Sciatic nerve (tissue), 2 donors: ENCODE measurements at regions not wholly inside any gene's neighbourhood (a gene's known extent, or its start where the extent isn't known, plus 50 kb on each side); places are given as distances from the start of the nearest gene placed in this dataset.
"Not testable (repeated sequence)": the region's sequence is repeated elsewhere in the genome, so short reads cannot be mapped to it uniquely, and the experiment has no call there.

ENCODE experiments used
- ATAC-seq: fragments of 200-7000 bp; cut with Tn5 transposase; one replicate; pipeline ENCODE4 v1.9.1; 2020; ENCODE audit warnings: mild to moderate bottlenecking, moderate library complexity
- DNase-seq: peaks from one replicate; pipeline ENCODE4 v3.0.0-alpha.2; 2020; ENCODE audit warnings: low spot score
- intact Hi-C: fragments of 100-400 bp; cut with DNase I; formaldehyde crosslinking; loops from one replicate; pipeline ENCODE4 v1.14.2; 2022
- donor health status: DM: no; HTN: no; CAD: no.
- donor health status: DM: no; HTN: no; CAD: no.

DNA sequence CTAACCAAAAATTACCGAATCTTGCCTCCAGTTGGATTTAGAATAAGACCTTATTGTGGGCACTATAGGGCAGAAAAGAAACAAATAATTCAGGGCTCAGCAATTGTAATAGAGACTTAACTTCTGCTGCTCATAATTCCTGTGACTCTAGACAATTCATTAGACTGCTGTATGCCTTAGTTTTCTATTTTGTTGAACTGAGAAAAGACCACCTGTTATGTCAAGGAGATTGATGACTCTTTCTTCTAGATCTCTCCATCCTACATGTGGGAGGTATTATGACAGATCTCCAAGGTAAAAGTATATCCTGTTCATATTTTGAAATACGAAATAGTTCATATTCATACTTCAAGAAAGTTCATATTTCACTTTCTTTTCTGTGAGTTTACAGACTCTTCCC is 605.1 kb downstream of the PSAT1 start:
- intact Hi-C loops = no loop called here
- ATAC-seq (no peak), DNase-seq (no peak)

DNA sequence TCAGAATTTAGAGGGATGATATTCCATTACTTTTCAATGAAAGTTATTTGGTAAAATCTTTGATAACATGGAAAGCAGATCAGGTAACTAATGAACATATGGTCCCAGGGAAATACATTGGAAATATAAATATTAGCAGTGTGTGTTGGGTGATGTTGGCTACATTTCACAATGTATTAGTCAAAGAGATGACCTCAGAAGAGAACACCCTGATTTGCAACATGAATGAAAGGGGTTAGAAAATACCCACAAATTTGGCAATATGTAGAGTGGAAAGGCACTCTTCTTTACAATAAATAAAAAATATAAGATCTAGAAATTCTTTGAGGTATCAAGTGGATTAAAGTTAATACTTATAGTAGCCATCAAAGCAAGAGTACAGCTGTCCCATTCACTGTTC is 606.7 kb downstream of the PSAT1 start:
- no peak for DNase-seq
- ATAC-seq = no peak
- intact Hi-C loops = no loop called here

DNA sequence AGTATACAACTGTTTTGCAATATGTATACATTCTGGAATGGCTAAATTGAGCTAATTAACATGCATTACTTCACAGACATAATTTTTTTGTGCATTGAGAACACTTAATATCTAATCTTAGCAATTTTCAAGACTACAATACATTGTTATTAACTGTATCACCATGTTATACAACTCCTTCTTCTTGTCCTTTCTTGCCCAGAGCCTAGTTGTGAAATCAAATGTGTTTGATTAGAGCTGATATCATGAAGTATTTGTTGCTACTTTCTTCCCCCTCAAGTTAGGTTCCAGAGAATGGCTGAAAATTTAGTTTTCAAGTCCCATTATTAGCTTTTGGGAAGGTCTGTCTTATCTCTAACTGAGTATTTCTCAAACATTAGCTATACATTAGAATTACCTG is 607.8 kb downstream of the PSAT1 start:
- DNase-seq = no peak
- intact Hi-C loops = no loop called here
- no peak for ATAC-seq

DNA sequence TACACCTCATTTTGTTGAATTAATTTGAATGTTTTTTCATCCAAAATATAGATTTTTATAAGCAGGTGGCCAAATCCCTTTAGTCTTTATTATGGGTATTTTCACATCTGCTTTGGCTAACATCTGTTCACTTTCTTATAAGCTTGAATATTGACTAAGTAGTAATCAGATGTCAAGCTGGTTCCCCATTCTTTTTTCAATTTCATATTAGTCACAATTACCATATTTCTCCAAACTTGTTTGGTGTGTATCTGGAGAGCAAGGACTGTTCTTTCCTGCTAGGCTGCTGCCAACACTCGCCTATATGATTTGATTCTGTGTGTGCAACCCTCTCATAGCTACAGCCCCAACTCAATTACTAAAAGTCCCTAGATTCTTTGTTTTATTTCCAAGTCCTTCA is 608.5 kb downstream of the PSAT1 start:
- DNase-seq (no peak), ATAC-seq (no peak)
- intact Hi-C loops = no loop called here

DNA sequence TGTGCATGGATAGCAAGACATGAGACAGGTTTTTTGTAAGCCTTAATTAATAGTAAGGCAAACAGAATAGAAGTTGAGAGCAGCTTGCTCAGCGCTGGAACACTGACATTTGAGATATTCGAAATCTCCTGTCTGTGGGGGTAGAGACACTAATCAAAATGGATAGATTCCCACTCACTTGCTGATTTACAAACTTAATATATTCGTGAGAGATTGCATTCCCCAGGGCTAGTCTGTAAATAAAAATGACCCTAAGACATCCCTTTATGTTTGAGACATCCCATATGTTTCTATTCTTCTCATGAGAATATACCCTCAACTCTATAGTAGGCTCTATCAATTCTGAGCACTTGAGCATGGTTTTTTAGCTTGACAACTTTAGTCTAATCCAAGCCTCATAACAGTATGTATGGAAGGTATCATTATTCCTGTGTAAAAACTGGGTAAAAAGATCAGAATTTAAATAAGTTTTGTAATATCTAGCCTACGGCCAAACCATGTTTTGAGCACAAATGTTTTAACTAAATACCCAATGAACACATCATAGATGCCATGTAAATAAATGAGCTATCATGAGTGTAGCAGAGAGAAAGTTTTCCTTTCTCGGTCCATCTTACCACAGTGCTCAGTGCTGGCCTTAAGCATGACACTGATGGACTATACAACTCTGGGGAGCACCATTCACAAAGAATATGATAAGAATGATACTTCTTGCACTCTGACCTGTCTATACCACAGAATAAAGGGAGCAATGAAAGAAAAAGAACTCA is 609.2 kb downstream of the PSAT1 start:
- DNase-seq (no peak), ATAC-seq (no peak)
- intact Hi-C loops = no loop called here

DNA sequence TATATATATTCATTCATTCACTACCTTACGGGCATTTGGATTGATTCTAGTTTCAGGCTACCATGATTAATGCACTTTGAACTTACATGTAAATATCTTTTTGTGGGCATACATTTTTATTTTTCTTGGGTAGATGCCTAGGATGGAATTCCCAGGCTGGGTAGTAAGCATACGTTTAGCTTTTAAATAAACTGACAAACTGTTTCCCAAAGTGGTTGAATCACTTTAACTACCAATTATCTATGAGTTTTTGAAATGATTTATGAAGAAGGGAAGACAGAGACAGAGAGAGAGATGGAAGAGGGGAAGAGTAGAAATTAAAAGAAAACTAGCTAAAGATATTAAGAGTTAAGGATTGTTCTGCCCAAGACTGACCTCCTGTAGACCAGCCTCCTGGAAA is 612.6 kb downstream of the PSAT1 start:
- DNase-seq = no peak
- intact Hi-C loops = no loop called here

DNA sequence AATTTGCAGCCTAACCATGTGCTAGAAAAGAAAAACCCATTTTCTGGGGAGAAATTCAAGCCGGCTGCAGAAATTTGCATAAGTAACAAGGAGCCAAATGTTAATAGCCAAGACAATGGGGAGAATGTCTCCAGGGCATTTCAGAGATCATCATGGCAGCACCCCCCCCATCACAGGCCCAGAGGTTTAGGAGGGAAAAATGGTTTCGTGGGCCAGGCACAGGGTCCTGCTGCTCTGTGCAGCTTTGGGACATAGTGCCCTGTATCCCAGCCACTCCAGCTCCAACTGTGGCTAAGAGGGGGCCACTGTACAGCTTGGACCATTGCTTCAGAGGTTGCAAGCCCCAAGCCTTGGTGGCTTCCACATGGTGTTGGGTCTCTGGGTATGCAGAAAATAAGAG is 620.0 kb downstream of the PSAT1 start:
- DNase-seq, ATAC-seq, intact Hi-C loops: not testable (repeated sequence)

More for the DNA sequence above, 612.6 kb downstream of the PSAT1 start:
- no peak for ATAC-seq

DNA sequence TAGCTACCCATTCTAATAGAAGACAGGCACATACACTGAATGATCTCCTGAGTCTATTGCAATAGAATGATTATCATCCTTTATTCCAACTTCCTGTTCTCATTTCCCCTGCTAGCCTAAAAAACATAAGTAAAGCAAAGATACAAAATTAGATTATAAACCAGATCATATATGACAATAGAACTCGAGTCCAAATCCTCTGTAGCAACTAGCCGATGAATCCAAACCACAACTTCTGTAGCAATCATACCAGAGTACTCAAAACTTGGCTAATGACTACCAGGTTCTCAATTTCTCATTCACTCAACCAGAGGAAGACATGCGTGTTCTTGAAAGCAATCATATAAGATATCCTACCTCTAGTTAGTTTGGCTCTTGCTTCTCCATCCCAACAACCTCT is 622.1 kb downstream of the PSAT1 start:
- no peak for DNase-seq
- intact Hi-C loops = no loop called here

DNA sequence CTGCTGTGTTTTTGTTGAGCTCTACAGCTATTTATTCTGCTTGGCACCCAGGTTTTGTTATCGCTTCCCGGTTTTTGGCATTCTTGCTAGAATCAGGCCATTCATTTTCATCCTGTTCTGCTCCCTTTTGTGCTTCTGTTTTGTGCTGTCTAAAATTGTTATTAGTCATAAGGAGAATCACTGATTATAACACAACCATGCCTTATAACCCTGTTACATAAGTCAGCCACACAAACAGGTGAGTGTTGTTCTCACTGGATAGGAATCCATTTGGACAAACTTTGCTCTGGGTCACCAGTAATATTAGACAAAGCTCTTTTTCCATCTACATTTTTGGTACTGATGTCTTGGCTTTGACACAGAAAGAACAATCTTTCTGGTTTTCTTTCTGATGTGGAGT is 622.8 kb downstream of the PSAT1 start:
- ATAC-seq (no peak), DNase-seq (no peak)
- intact Hi-C loops = no loop called here

More for the DNA sequence above, 622.1 kb downstream of the PSAT1 start:
- ATAC-seq = no peak

DNA sequence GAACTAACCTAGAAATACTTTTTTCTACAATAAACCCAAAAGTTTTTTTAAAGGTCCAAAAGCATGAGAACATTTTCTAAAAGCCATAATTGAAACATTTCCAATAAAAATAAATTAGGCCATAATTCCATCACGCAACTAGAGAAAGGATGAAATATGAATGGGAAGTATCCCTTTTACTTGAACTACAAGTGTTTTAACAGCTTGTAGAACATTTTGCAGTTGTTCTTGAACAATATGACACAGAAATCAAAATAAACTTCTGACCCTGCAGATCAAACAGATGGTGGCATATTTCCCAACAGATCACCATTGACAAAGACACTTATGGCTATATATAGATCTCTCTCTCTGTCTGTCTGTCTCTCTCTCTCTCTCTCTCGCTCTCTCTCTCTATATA is 624.4 kb downstream of the PSAT1 start:
- ATAC-seq = no peak
- no peak for DNase-seq
- intact Hi-C loops = no loop called here

DNA sequence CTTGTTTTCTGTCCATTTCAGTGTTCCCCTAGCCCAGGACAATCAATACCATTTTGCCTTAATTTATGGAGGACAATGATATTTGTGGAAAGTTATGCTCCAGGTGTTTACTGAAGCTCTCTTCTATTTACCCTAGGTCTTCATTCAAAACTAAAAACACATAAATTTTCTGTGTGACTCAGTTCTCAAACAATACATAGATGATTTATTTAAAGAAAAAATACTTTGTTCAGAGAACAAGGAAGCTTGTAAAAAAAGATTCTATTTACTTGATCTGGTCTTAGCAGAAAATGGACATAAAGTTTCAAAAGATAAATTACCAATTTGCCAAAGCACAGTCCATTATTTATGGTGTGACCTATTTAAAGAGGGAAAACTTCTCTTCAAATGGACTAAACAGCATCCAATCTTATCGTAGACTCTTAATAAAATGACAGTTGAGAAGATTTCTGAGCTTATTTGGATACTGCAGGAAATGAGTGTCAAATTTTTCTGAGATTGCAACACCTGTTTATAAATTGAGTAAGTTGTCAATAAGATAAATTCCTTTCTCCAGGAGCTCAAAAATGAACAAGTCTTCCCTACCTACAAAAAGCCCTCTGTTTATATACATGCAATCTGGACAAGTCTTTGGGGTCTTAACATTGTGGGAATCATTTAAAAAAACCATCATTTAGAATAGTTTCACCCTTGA is 627.2 kb downstream of the PSAT1 start:
- intact Hi-C loops = no loop called here
- DNase-seq = no peak
- ATAC-seq = no peak

DNA sequence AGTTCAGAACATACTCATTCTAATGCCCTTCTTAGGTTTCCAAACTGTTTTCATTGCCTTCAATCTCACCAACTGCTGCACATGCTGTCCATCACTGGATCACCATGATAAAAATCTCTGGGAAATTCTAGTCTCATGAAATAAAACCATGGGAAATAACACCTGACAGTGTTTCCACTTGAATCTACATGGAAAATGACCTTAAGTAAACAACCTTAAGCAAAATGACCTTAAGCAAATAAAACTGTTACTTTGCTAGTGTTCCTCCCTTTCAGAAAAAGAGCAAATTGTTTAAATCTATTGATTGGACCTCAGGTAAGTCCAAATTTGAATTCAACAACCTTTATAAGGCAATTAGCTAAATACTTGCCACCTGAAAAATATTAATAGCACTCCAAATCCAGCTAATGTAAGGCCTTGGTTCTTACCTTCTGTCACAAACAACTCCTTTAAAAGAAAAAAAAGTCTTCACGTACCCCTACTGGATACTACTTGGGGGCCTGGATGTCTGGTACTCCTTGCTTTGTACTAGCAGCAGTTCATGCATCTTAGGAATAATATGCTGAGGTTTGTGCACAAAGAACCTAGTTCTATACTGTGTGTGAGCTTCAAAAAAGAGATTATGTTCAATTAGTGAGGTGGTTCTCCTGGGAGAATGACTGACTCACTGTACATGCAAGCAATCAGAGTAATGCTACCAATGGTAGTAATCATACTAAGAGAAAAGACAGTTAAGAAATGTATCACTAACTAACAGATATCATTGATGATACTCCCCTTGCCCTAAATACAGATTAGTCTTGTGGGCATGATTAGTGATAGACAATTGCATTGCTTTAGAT is 630.4 kb downstream of the PSAT1 start:
- ATAC-seq (no peak), DNase-seq (no peak)
- intact Hi-C loops = no loop called here

DNA sequence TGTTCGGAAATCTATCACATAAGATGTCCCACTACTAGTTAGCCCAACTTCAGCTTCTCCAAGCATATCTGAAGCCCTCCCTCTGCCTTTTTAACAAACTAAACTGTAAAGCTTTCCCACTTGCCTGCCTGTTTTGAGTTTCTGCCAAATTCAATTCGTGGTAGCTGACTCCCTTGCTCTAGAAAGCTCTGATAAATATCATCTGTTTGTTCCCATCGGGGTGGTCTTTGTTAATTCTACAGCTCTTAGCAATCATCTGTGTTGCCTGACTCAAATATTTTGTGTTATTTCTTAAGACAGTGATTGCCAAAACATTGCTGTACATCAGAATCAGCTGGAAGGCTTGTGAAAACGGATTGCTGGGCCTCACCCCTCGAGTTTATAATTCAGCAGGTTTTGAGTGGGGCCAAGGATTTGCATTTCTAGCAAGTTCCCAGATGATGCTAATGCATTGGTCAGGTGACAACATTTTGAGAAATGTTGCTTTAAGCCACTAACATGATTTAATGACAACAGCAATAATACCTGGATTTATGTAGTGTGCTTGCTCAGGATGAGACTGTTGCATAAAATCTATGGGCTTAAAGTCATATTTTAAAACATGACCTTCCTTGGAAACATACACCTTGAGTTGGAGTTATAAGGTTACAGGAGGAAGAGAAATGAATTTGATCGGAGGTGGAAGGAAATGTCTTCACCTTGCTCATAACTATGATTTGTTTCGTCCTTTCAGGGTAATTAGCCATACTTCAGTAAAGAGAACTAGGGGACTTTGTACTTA is 631.9 kb downstream of the PSAT1 start:
- intact Hi-C loops = no loop called here
- no peak for ATAC-seq
- DNase-seq = no peak

DNA sequence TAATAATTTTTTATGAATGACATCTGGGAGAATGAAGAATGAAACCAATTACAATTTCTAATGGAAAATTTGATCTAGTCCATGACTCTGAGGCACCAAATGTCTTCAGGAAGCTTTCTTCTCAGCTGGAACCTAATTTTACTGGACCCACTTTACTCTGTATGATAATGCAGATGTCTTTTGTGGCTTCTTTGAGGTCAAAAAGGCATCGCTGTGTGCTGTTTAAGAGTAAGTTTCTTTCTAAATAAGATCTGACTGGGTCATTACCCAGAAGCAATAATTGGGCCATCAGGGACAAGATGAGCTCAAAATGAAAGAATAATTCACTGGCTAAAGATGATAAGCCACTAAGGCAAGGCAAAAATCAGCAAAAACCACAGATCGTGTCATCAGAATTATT is 633.4 kb downstream of the PSAT1 start:
- intact Hi-C loops = no loop called here
- no peak for ATAC-seq

DNA sequence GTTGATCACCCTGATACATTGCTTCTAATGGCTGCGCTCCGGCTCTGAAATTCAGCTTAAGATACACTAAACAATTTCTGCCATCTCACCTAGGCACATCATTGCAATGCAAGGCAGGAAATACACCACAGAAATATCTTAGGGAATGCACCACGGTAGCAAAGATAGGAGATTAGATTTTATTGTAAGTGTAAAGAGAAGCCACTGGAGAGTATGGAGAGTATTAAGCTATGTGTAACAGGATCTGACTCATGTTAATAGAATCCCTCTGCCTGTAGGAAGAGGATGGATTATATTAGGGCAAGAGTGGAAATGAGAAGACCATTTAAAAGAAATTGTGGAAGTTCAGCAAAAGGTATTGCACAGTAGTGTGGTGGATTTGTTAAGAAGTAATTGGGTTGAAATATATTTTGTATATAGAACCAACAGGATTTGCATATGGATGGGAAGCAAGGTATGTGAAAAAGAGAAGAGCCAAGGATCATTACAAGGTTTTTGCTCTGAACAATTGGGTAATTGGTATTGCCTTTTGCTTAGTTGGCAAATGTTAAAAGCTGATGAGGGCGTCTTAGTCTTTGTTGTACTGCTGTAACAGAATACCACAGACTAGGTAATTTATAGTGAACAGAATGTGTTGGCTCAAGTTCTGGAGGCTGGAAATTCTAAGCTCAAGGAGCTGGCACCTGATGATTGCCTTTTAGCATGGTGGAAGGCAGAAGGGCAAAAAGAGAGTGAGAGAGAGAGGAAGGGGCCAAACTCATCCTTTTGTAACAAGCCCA is 636.1 kb downstream of the PSAT1 start:
- DNase-seq (no peak), ATAC-seq (no peak)
- intact Hi-C loops = no loop called here

More for the DNA sequence above, 633.4 kb downstream of the PSAT1 start:
- DNase-seq = no peak

DNA sequence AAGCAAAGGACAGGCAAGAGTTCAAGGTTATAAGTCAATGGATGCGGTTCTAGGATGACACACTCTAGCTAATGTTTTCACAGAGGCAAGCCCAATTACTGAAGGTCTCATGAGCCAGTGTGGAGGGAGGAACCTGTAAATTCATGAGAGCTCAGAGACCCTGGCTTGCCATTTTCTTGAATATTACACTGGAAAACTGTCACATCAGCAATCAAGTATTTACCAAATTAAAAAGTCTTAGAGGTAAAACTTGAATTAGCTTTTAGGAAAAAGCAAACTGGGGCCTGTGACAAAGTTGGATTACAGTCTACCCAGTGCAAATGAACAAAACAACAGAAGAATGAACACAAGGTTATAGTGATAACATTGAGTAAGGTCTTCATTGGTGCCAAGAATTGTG is 636.9 kb upstream of the TLE4 start:
- no peak for DNase-seq
- intact Hi-C loops = no loop called here
- ATAC-seq = no peak

DNA sequence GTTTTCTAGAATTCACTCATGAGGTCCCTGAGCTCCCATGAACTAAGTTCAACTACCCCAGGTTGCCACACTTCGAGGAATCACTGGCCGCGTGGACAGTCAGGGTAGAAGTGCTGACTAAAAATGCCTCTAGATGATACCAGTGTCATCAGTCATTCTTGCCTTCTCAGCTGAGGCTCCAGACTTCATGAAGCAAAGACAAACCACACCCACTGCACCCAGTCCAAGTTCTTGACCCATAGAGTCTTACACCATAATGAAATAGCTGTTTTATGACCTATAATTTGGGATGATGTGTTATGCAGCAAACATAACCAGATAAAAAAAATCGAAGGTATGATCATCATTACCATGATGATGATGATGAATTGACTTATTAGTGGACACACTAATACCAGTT is 632.9 kb upstream of the TLE4 start:
- intact Hi-C loops = no loop called here
- DNase-seq (no peak), ATAC-seq (no peak)

DNA sequence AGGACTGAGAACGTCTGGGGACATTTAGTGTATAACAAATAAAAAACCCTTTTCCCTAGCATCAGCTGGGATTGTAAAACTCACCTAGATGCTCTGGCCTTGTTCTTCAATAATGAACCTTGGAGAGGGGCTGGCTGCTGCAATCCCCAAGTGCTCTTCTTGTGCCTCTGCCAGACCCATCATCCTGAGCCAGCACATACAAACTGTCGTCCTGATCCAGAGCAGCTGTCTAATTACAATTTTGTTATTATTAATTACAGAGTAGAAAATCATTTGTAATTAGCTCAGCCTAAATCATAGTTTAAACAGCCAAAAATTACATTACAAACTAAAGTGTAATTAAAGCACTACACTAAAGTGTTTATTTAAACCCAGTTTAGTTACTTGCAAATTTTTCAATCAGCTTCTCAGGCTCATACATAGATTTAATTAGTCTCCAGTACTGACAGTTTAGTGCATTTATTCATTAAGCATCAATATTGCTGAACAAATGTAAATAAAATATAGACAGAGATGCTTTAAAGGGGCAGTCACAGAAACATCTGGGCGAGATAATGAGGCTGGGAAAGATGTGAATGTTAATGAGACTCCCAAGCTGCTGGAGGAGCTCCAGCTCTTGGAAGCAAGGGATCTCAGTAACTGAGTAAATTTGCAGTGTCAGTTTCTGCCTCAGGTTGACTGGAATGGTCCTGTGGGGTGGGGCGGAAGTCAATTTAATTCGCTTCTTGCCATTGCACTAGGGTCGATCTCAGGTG is 632.3 kb upstream of the TLE4 start:
- no peak for ATAC-seq
- intact Hi-C loops = no loop called here
- DNase-seq = no peak
